ENCODE measurements at regions not wholly inside any gene's neighbourhood (a gene's known extent, or its start where the extent isn't known, plus 50 kb on each side); places are given as distances from the start of the nearest gene placed in this dataset.

DNA sequence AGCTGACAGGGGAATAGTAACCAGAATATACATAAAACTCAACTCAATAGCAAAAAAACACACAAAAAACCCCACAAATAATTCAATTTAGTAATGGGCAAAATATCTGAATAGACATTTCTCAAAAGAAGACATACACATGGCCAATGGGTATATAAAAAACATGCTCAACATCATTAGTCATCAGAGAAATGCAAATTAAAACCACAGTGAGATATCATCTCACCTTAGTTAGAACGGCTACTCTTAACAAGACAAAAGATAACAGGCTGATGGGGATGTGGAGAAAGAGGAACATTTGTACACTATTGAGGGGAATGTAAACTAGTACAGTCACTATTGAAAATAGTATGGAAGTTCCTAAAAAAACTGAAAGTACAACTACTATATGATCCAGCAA is 678.6 kb downstream of the MECOM start:
- DNase-seq (ENCODE audit: low read depth in 6 of 9, low spot score in 9 of 9) = no peak
- Histone ChIP-seq H3K4me3 (ENCODE audit: low read length in 2 of 2) (no peak overlapping the region), H3K27me3 (ENCODE audit: control insufficient read depth in 2 of 2, insufficient read depth in 1 of 2, low read length in 1 of 2) (no peaks in the 10 kb centered on the region), H3K27ac (ENCODE audit: low read depth in 1 of 2, low read length in 1 of 2) (no peak overlapping the region), H3K36me3 (ENCODE audit: control insufficient read depth in 2 of 2, insufficient read depth in 2 of 2, low read length in 1 of 2) (no peaks in the 10 kb centered on the region), H3K4me1 (ENCODE audit: control insufficient read depth in 2 of 2, insufficient read depth in 2 of 2, low read length in 2 of 2) (no peaks in the 10 kb centered on the region), H3K9me3 (ENCODE audit: control insufficient read depth in 2 of 2, insufficient read depth in 1 of 2, low read length in 1 of 2) (no peaks in the 10 kb centered on the region)
- WGBS = 72% methylated on average over 1 of the region's 1 CpG

DNA sequence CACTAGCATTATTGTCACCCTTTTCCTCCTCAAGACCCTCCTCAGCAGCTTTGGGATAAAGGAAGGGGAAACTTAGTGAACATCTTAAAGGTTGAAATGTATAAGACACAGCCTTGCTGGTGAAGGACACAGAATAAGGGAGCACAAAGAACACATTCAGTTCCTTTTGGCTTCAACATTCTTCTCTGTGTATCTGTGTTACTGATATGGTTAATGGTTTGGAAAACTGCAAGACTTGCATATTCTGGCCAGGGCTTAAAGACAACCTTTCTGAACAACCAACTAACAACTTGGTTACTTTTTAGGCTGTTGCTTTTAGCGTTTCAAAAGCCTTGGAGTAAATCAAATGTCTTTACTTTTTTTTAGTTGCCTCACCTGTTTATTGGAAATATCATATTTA is 680.5 kb downstream of the MECOM start:
- DNase-seq (ENCODE audit: low read depth in 6 of 9, low spot score in 9 of 9) = no peak
- no peaks in the 10 kb centered on the region for H3K27me3 ChIP-seq (ENCODE audit: control insufficient read depth in 2 of 2, insufficient read depth in 1 of 2, low read length in 1 of 2)
- H3K36me3 ChIP-seq (ENCODE audit: control insufficient read depth in 2 of 2, insufficient read depth in 2 of 2, low read length in 1 of 2) = no peaks in the 10 kb centered on the region
- H3K27ac ChIP-seq (ENCODE audit: low read depth in 1 of 2, low read length in 1 of 2) = no peak overlapping the region
- no peaks in the 10 kb centered on the region for H3K9me3 ChIP-seq (ENCODE audit: control insufficient read depth in 2 of 2, insufficient read depth in 1 of 2, low read length in 1 of 2)
- WGBS = 90% methylated on average over 1 of the region's 1 CpG
- H3K4me1 ChIP-seq (ENCODE audit: control insufficient read depth in 2 of 2, insufficient read depth in 2 of 2, low read length in 2 of 2) = no peaks in the 10 kb centered on the region
- H3K4me3 ChIP-seq (ENCODE audit: low read length in 2 of 2) = no peak overlapping the region

DNA sequence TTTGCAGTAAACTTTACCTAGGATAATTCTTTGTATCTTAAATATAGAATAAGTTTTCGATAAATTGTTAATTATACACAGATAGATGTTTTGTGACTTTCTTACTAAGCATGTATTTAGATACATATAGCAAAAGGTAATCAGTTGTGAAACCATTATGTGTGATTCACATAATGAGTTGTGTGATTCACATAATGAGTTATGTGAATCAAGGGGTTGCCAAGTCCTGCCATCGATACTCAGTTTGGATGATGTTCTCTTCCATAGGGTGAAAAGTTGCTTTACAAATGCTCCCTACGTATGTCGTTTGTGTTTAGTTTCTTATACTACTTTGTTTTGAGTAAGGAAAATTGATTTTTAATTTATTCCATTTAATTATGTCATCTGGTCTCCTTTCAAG is 682.1 kb downstream of the MECOM start:
- Histone ChIP-seq H3K4me1 (ENCODE audit: control insufficient read depth in 2 of 2, insufficient read depth in 2 of 2, low read length in 2 of 2) (no peaks in the 10 kb centered on the region), H3K27me3 (ENCODE audit: control insufficient read depth in 2 of 2, insufficient read depth in 1 of 2, low read length in 1 of 2) (no peaks in the 10 kb centered on the region), H3K27ac (ENCODE audit: low read depth in 1 of 2, low read length in 1 of 2) (no peak overlapping the region), H3K36me3 (ENCODE audit: control insufficient read depth in 2 of 2, insufficient read depth in 2 of 2, low read length in 1 of 2) (no peaks in the 10 kb centered on the region), H3K9me3 (ENCODE audit: control insufficient read depth in 2 of 2, insufficient read depth in 1 of 2, low read length in 1 of 2) (no peaks in the 10 kb centered on the region), H3K4me3 (ENCODE audit: low read length in 2 of 2) (no peak overlapping the region)
- DNase-seq (ENCODE audit: low read depth in 6 of 9, low spot score in 9 of 9) = no peak
- 97% methylated on average over 4 of the region's 4 CpGs for WGBS

DNA sequence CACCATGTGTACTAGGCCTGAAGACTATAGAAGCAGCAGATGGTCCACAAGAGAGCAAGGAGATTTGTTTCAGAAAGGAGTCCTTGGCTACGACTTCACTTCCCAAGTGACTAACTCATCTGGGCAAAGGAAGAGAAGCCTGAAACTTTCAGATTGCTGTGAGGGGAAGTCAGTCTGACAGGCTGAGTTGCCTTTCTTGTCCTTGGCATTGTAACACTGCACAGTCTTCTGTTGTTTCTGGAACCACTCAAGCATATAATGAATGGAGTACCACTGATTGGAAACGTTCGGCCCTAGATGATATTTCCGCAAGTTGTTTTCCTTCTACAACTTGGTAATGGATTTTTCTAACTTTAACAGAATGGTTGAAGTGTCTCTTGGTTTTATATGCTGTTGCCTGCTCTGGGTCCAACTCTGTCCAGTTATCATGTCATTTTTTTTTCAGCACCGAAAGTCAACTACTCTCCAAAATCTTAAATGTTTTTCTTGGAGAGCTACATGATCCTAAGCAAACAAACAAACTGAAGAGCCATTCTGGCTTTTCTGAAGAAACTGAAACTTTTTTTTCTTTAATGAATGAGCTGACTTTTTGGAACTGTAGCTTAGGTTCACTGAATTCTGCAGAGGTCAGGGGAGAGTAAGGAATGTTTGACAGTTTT is 685.7 kb downstream of the MECOM start:
- no peaks in the 10 kb centered on the region for H3K27me3 ChIP-seq (ENCODE audit: control insufficient read depth in 2 of 2, insufficient read depth in 1 of 2, low read length in 1 of 2)
- no peak for DNase-seq (ENCODE audit: low read depth in 6 of 9, low spot score in 9 of 9)
- no peaks in the 10 kb centered on the region for H3K9me3 ChIP-seq (ENCODE audit: control insufficient read depth in 2 of 2, insufficient read depth in 1 of 2, low read length in 1 of 2)
- H3K4me3 ChIP-seq (ENCODE audit: low read length in 2 of 2) = no peak overlapping the region
- WGBS = 90% methylated on average over 5 of the region's 5 CpGs
- no peaks in the 10 kb centered on the region for H3K4me1 ChIP-seq (ENCODE audit: control insufficient read depth in 2 of 2, insufficient read depth in 2 of 2, low read length in 2 of 2)
- no peak overlapping the region for H3K27ac ChIP-seq (ENCODE audit: low read depth in 1 of 2, low read length in 1 of 2)
- no peaks in the 10 kb centered on the region for H3K36me3 ChIP-seq (ENCODE audit: control insufficient read depth in 2 of 2, insufficient read depth in 2 of 2, low read length in 1 of 2)

DNA sequence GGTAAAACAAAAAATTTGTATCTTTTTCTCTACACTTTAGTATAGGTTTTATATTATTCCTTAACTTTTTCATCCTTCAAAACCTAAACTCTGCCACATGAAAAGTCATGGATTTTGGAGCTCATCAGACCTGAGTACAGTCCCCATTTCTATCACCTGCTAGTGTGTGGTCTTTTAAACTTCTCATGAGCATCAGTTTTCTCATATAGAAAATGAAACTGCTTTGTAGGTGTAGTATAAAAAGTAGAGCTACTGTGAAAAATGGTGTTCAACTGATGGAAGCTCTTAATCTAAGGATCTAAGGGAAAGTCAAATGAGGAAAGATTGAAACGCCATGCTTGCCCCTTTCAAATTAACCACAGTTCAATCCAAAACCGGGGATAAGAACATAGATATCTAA is 686.5 kb downstream of the MECOM start:
- WGBS = 87% methylated on average over 2 of the region's 2 CpGs
- Histone ChIP-seq H3K36me3 (ENCODE audit: control insufficient read depth in 2 of 2, insufficient read depth in 2 of 2, low read length in 1 of 2) (no peaks in the 10 kb centered on the region), H3K4me3 (ENCODE audit: low read length in 2 of 2) (no peak overlapping the region), H3K27ac (ENCODE audit: low read depth in 1 of 2, low read length in 1 of 2) (no peak overlapping the region), H3K27me3 (ENCODE audit: control insufficient read depth in 2 of 2, insufficient read depth in 1 of 2, low read length in 1 of 2) (no peaks in the 10 kb centered on the region), H3K9me3 (ENCODE audit: control insufficient read depth in 2 of 2, insufficient read depth in 1 of 2, low read length in 1 of 2) (no peaks in the 10 kb centered on the region), H3K4me1 (ENCODE audit: control insufficient read depth in 2 of 2, insufficient read depth in 2 of 2, low read length in 2 of 2) (no peaks in the 10 kb centered on the region)
- DNase-seq (ENCODE audit: low read depth in 6 of 9, low spot score in 9 of 9) = no peak

DNA sequence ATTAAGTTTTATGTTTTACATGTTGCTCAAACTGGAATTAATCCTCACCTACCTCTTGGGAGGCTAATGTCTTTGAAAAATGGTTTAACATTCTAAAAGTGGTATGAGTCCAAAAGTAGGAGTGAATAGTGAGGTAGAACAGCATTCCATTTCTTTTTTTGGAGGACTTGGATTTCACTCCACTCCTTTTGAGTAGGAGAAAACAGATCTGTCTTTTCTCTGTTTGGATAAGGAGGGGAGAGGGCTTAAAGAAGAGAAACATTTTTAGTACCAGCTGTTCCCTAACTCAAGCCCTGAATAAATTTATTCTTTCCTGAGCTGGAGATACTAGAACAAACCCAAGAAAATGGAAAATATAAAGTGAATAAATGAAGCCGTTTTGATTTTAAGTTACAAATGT is 687.9 kb downstream of the MECOM start:
- no peaks in the 10 kb centered on the region for H3K4me1 ChIP-seq (ENCODE audit: control insufficient read depth in 2 of 2, insufficient read depth in 2 of 2, low read length in 2 of 2)
- H3K4me3 ChIP-seq (ENCODE audit: low read length in 2 of 2) = no peak overlapping the region
- 97% methylated on average over 1 of the region's 1 CpG for WGBS
- no peaks in the 10 kb centered on the region for H3K36me3 ChIP-seq (ENCODE audit: control insufficient read depth in 2 of 2, insufficient read depth in 2 of 2, low read length in 1 of 2)
- H3K27me3 ChIP-seq (ENCODE audit: control insufficient read depth in 2 of 2, insufficient read depth in 1 of 2, low read length in 1 of 2) = no peaks in the 10 kb centered on the region
- DNase-seq (ENCODE audit: low read depth in 6 of 9, low spot score in 9 of 9) = no peak
- no peaks in the 10 kb centered on the region for H3K9me3 ChIP-seq (ENCODE audit: control insufficient read depth in 2 of 2, insufficient read depth in 1 of 2, low read length in 1 of 2)
- no peak overlapping the region for H3K27ac ChIP-seq (ENCODE audit: low read depth in 1 of 2, low read length in 1 of 2)

DNA sequence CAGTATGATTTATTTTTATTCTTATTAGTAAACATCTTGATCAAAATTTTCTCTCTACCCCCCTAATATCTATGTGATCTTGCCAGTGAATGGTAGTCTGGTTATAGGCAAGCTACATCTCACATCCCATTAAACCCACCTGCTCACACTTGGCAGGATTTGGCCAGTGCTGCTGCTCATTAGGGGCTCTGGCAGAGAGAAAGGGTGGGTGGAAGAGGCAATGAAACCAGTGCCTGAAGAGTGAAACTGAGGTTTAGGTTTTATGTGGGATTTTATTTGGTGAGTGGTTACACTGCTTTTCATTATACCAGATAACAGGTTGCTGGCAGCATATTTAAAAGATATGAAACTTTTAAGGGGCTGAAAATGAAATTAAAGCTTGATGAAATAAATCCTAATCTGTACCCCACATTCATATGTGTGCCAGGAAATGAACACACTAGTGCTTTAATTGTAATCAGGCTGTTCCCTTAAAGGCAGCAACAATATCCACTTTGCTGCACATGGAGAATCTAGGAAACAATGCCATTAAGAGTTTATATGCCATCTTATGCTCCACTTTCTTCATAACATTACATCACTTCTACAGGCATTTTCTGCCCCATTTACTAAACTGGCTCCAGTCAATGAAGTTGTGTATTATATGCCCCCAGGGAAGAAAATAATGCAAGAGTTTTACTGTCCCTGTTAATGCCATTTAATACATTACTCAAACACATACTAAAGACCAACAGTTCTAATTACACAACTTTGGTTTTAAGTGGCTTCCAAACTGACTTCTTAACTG is 688.7 kb downstream of the MECOM start:
- no peak for DNase-seq (ENCODE audit: low read depth in 6 of 9, low spot score in 9 of 9)
- no peaks in the 10 kb centered on the region for H3K9me3 ChIP-seq (ENCODE audit: control insufficient read depth in 2 of 2, insufficient read depth in 1 of 2, low read length in 1 of 2)
- no peak overlapping the region for H3K27ac ChIP-seq (ENCODE audit: low read depth in 1 of 2, low read length in 1 of 2)
- H3K27me3 ChIP-seq (ENCODE audit: control insufficient read depth in 2 of 2, insufficient read depth in 1 of 2, low read length in 1 of 2) = no peaks in the 10 kb centered on the region
- H3K4me1 ChIP-seq (ENCODE audit: control insufficient read depth in 2 of 2, insufficient read depth in 2 of 2, low read length in 2 of 2) = no peaks in the 10 kb centered on the region
- H3K4me3 ChIP-seq (ENCODE audit: low read length in 2 of 2) = no peak overlapping the region
- no peaks in the 10 kb centered on the region for H3K36me3 ChIP-seq (ENCODE audit: control insufficient read depth in 2 of 2, insufficient read depth in 2 of 2, low read length in 1 of 2)

DNA sequence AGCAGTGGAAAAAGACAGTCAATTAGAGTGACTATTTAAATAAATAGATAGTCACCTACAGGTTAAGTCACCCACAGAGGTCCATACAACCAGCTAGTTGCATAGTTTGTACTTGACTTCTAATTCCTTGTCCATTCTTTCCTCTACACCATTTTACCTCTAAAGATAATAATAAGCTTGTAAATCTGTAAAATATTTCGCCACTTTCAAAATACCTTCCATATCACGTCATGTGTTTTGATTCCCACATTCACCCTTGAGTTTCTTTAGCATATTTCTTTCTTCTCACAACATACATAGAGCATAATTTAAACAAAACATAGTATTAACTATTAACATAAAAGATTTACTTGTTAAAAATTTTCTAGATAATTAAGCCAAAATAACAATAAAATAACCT is 689.6 kb downstream of the MECOM start:
- Histone ChIP-seq H3K27ac (ENCODE audit: low read depth in 1 of 2, low read length in 1 of 2) (no peak overlapping the region), H3K27me3 (ENCODE audit: control insufficient read depth in 2 of 2, insufficient read depth in 1 of 2, low read length in 1 of 2) (no peaks in the 10 kb centered on the region), H3K36me3 (ENCODE audit: control insufficient read depth in 2 of 2, insufficient read depth in 2 of 2, low read length in 1 of 2) (no peaks in the 10 kb centered on the region), H3K4me3 (ENCODE audit: low read length in 2 of 2) (no peak overlapping the region), H3K4me1 (ENCODE audit: control insufficient read depth in 2 of 2, insufficient read depth in 2 of 2, low read length in 2 of 2) (no peaks in the 10 kb centered on the region), H3K9me3 (ENCODE audit: control insufficient read depth in 2 of 2, insufficient read depth in 1 of 2, low read length in 1 of 2) (no peaks in the 10 kb centered on the region)
- no peak for DNase-seq (ENCODE audit: low read depth in 6 of 9, low spot score in 9 of 9)
- WGBS = 94% methylated on average over 2 of the region's 2 CpGs

DNA sequence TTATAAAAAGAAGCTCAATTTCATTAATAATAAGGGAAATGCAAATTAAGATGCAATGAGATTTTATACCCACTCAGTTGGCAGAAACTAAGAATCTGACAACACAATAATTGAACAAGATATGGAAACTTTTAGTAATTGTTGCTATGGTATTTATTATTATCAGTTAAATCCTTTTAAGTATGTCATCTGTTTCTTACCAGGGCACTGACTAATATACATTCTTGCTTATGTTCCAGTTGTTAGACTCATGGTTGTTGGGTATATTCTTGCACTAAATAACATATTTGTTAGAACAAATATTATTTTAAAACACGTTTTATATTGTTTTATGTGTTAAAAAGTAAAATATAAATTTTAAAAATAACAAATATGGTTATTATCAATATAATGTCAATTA is 690.3 kb downstream of the MECOM start:
- no peaks in the 10 kb centered on the region for H3K4me1 ChIP-seq (ENCODE audit: control insufficient read depth in 2 of 2, insufficient read depth in 2 of 2, low read length in 2 of 2)
- no peak overlapping the region for H3K4me3 ChIP-seq (ENCODE audit: low read length in 2 of 2)
- H3K9me3 ChIP-seq (ENCODE audit: control insufficient read depth in 2 of 2, insufficient read depth in 1 of 2, low read length in 1 of 2) = no peaks in the 10 kb centered on the region
- H3K27ac ChIP-seq (ENCODE audit: low read depth in 1 of 2, low read length in 1 of 2) = no peak overlapping the region
- DNase-seq (ENCODE audit: low read depth in 6 of 9, low spot score in 9 of 9) = no peak
- no peaks in the 10 kb centered on the region for H3K27me3 ChIP-seq (ENCODE audit: control insufficient read depth in 2 of 2, insufficient read depth in 1 of 2, low read length in 1 of 2)
- no peaks in the 10 kb centered on the region for H3K36me3 ChIP-seq (ENCODE audit: control insufficient read depth in 2 of 2, insufficient read depth in 2 of 2, low read length in 1 of 2)
- WGBS = 93% methylated on average over 1 of the region's 1 CpG

Measured in thymus (tissue), 11 donors.